ENCODE measurements at regions not wholly inside any gene's neighbourhood (a gene's known extent, or its start where the extent isn't known, plus 50 kb on each side); places are given as distances from the start of the nearest gene placed in this dataset.

DNA sequence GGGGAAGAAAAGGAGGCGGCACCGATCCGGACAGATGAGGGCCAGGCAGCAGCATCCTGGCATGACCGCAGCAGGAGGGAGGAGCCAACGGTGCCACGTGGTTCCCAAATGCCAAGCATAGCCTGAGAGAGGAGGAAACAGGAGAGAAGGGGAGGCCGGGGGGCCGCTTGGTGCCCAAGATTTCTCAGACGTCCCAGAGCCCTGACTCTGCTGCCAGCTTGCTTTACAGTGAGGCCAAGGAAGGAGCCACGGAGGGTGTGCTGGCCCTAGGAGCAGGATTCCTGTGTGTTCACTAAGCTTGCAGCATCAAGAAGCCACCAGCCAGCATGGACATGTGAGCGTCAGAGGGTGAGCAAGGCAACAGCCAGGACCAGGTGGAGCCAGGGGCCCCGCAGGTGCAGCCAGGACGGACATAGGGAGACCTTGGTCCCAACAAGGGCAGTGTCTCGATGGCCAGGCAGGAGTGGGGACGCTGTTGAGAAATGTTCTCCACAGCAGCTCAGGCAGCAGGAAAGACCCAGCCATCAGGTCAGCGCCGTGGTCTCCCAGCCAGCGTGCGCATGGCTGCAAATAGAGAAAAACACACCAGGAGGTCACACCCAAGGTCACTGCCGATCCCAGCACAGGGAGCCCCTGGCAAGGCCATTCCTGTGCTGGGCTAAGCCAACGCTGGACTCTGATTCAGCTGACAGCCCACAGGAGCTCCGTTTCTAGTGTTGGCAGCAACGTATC lies 143.7 kb downstream of the DLL1 start:
- H2AFZ ChIP-seq (ENCODE audit: low read depth), result no peak overlapping the region
- H4K20me1 ChIP-seq (ENCODE audit: insufficient read depth), result no peaks in the 10 kb centered on the region
- ChIA-PET POLR2A (no interaction called here), CTCF (interaction anchor here (0.7 kb wide), 1 partner anchor 160 kb away, joined by 3 read pairs; no protein-coding TSS in a partner anchor)
- WGBS (ENCODE audit: low lambda C conversion rate), result 54% methylated on average over 13 of the region's 23 CpGs
- H3K4me3 ChIP-seq (ENCODE audit: low read depth in 2 of 2, low read length in 1 of 2), result no peak overlapping the region
- H3K9me3 ChIP-seq, result no peaks in the 10 kb centered on the region
- H3K36me3 ChIP-seq (replicated peaks in 1 of 2; ENCODE audit: control insufficient read depth in 1 of 2, insufficient read depth in 2 of 2, low read length in 1 of 2), result no peaks in the 10 kb centered on the region
- H3K27ac ChIP-seq (ENCODE audit: low read depth in 2 of 2, low read length in 1 of 2), result no peak overlapping the region
- no peaks in the 10 kb centered on the region for H3K79me2 ChIP-seq (ENCODE audit: insufficient read depth)
- no peak overlapping the region for H3K4me2 ChIP-seq
- TF ChIP-seq TEAD4 (IDR thresholded peaks at IDR 0.05; ENCODE audit: borderline replicate concordance, insufficient read depth) (no peak), SMC3 (IDR thresholded peaks at IDR 0.05; ENCODE audit: low read depth, low read length) (no peak), FOSL2 (IDR thresholded peaks at IDR 0.05; ENCODE audit: borderline replicate concordance, low read depth) (no peak), NFIC (IDR thresholded peaks at IDR 0.05; ENCODE audit: borderline replicate concordance) (no peak), ELF1 (IDR thresholded peaks at IDR 0.05) (no peak), POLR2AphosphoS5 (IDR thresholded peaks at IDR 0.05; ENCODE audit: low read depth, low read length) (no peak), GATA2 (CRISPR knock-in tag; IDR thresholded peaks at IDR 0.05) (no peak), EZH2phosphoT487 (IDR thresholded peaks at IDR 0.05; ENCODE audit: borderline replicate concordance, low read depth) (no peak)
- TF ChIP-seq, protein P1, sequence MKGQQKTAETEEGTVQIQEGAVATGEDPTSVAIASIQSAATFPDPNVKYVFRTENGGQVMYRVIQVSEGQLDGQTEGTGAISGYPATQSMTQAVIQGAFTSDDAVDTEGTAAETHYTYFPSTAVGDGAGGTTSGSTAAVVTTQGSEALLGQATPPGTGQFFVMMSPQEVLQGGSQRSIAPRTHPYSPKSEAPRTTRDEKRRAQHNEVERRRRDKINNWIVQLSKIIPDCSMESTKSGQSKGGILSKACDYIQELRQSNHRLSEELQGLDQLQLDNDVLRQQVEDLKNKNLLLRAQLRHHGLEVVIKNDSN (IDR thresholded peaks at IDR 0.05; ENCODE audit: borderline replicate concordance, low read depth), result no peak
- TF ChIP-seq, protein P2, sequence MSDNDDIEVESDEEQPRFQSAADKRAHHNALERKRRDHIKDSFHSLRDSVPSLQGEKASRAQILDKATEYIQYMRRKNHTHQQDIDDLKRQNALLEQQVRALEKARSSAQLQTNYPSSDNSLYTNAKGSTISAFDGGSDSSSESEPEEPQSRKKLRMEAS (IDR thresholded peaks at IDR 0.05; ENCODE audit: low read depth), result no peak
- TF ChIP-seq, protein P3, sequence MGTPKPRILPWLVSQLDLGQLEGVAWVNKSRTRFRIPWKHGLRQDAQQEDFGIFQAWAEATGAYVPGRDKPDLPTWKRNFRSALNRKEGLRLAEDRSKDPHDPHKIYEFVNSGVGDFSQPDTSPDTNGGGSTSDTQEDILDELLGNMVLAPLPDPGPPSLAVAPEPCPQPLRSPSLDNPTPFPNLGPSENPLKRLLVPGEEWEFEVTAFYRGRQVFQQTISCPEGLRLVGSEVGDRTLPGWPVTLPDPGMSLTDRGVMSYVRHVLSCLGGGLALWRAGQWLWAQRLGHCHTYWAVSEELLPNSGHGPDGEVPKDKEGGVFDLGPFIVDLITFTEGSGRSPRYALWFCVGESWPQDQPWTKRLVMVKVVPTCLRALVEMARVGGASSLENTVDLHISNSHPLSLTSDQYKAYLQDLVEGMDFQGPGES (IDR thresholded peaks at IDR 0.05; ENCODE audit: low read depth, low read length), result no peak
- TF ChIP-seq, protein P4, sequence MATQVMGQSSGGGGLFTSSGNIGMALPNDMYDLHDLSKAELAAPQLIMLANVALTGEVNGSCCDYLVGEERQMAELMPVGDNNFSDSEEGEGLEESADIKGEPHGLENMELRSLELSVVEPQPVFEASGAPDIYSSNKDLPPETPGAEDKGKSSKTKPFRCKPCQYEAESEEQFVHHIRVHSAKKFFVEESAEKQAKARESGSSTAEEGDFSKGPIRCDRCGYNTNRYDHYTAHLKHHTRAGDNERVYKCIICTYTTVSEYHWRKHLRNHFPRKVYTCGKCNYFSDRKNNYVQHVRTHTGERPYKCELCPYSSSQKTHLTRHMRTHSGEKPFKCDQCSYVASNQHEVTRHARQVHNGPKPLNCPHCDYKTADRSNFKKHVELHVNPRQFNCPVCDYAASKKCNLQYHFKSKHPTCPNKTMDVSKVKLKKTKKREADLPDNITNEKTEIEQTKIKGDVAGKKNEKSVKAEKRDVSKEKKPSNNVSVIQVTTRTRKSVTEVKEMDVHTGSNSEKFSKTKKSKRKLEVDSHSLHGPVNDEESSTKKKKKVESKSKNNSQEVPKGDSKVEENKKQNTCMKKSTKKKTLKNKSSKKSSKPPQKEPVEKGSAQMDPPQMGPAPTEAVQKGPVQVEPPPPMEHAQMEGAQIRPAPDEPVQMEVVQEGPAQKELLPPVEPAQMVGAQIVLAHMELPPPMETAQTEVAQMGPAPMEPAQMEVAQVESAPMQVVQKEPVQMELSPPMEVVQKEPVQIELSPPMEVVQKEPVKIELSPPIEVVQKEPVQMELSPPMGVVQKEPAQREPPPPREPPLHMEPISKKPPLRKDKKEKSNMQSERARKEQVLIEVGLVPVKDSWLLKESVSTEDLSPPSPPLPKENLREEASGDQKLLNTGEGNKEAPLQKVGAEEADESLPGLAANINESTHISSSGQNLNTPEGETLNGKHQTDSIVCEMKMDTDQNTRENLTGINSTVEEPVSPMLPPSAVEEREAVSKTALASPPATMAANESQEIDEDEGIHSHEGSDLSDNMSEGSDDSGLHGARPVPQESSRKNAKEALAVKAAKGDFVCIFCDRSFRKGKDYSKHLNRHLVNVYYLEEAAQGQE (IDR thresholded peaks at IDR 0.05; ENCODE audit: low read depth, low read length), result no peak
- H3K27me3 ChIP-seq (ENCODE audit: insufficient read depth), result no peaks in the 10 kb centered on the region
- no peaks in the 10 kb centered on the region; a peak in 1 of 4 replicates for H3K4me1 ChIP-seq (ENCODE audit: control insufficient read depth in 1 of 2, insufficient read depth in 2 of 2, low read depth in 1 of 2, low read length in 1 of 2)
- H3K9me2 ChIP-seq, result no peaks in the 10 kb centered on the region
- no peak overlapping the region for H3K9ac ChIP-seq
- DNase-seq, result no peak
- no peaks in the 10 kb centered on the region for H3F3A ChIP-seq (replicated peaks; ENCODE audit: insufficient read depth)

All from SK-N-SH (cell line).